ENCODE measurements at regions not wholly inside any gene's neighbourhood (a gene's known extent, or its start where the extent isn't known, plus 50 kb on each side); places are given as distances from the start of the nearest gene placed in this dataset.

GRCh38 chr13:76745261-76746200, 140.7 kb downstream of the KCTD12 start:
- DNase-seq = peak; percentile 55 to 80 (median 73)

- no peak for DNase-seq
These were observed 144.6 kb downstream of the KCTD12 start for GRCh38 chr13:76741624-76742023.

GRCh38 chr13:76741046-76741445, 145.2 kb downstream of the KCTD12 start:
- peak in 1 of 3 donors; percentile 29 for DNase-seq

GRCh38 chr13:76738616-76739015, 147.6 kb downstream of the KCTD12 start:
- DNase-seq = peak; percentile 63 to 76 (median 72)

- DNase-seq = no peak
These were observed 148.7 kb downstream of the KCTD12 start for GRCh38 chr13:76737526-76737925.

- DNase-seq = no peak
These were observed 150.6 kb downstream of the KCTD12 start for GRCh38 chr13:76735641-76736040.

- no peak for DNase-seq
These were observed 152.5 kb downstream of the KCTD12 start for GRCh38 chr13:76733671-76734070.

GRCh38 chr13:76732367-76732766, 153.8 kb downstream of the KCTD12 start:
- DNase-seq = peak in 1 of 3 donors; percentile 22

- DNase-seq = no peak
These were observed 156.0 kb downstream of the KCTD12 start for GRCh38 chr13:76730220-76730619.

- DNase-seq = no peak
These were observed 156.5 kb downstream of the KCTD12 start for GRCh38 chr13:76729691-76730090.

GRCh38 chr13:76725896-76726295, 160.3 kb downstream of the KCTD12 start:
- no peak for DNase-seq

- no peak for DNase-seq
These were observed 161.0 kb downstream of the KCTD12 start for GRCh38 chr13:76725211-76725610.

GRCh38 chr13:76724421-76724820, 161.8 kb downstream of the KCTD12 start:
- DNase-seq = peak in 2 of 3 donors; percentile 9 to 20

GRCh38 chr13:76723551-76724232, 162.5 kb downstream of the KCTD12 start:
- peak; percentile 53 to 66 (median 54) for DNase-seq

GRCh38 chr13:76722782-76723181, 163.4 kb downstream of the KCTD12 start:
- no peak for DNase-seq

- peak; percentile 61 to 63 (median 61) for DNase-seq
These were observed 165.4 kb downstream of the KCTD12 start for GRCh38 chr13:76720821-76721220.

- DNase-seq = peak in 2 of 3 donors; percentile 14 to 16
These were observed 165.8 kb downstream of the KCTD12 start for GRCh38 chr13:76720416-76720815.

- DNase-seq = no peak
These were observed 166.2 kb downstream of the KCTD12 start for GRCh38 chr13:76719955-76720354.

GRCh38 chr13:76717092-76717491, 169.1 kb downstream of the KCTD12 start:
- DNase-seq = no peak

GRCh38 chr13:76715621-76716020, 170.6 kb downstream of the KCTD12 start:
- no peak for DNase-seq

- DNase-seq = peak in 1 of 3 donors; percentile 13
These were observed 171.1 kb downstream of the KCTD12 start for GRCh38 chr13:76715075-76715474.

- DNase-seq = no peak
These were observed 172.9 kb downstream of the KCTD12 start for GRCh38 chr13:76713280-76713679.

- DNase-seq = peak; percentile 69 to 84 (median 83)
These were observed 174.5 kb downstream of the KCTD12 start for GRCh38 chr13:76711550-76712182.

Data from suppressor macrophage treated with lipopolysaccharide for 1 hour (primary cell).